CD14-positive monocyte (primary cell): ENCODE measurements at regions not wholly inside any gene's neighbourhood (a gene's known extent, or its start where the extent isn't known, plus 50 kb on each side); places are given as distances from the start of the nearest gene placed in this dataset.
A peak's percentile ranks its signal among the peaks of the same experiment; 100 is the strongest.

Experiments used
- DNase-seq, 3 donors: peaks; one replicate each; pipeline ENCODE4 v3.0.0-alpha.2; 2011 to 2022
- H2AFZ ChIP-seq: 2 replicates; pipeline ENCODE4 v1.6.0; 2012; ENCODE audit warnings: mild to moderate bottlenecking, low read depth, low read length, inconsistent platforms; ENCODE audit not compliant: insufficient read depth, poor library complexity, severe bottlenecking
- H3K27ac ChIP-seq, 2 donors: 1 replicate in 1 of 2; 2 replicates in 1 of 2; pipeline ENCODE4 v1.5.1; 2012 to 2013; ENCODE audit warnings: low read length in 2 of 2, control low read depth in 1 of 2, inconsistent platforms in 1 of 2, low read depth in 1 of 2, mild to moderate bottlenecking in 1 of 2
- H3K27me3 ChIP-seq, 2 donors: one replicate each; pipeline versions ENCODE4 v1.6.0 to v1.6.1; 2011 to 2013; ENCODE audit warnings: low read length in 2 of 2; ENCODE audit not compliant: control insufficient read depth in 2 of 2, insufficient read depth in 2 of 2
- H3K36me3 ChIP-seq, 2 donors: replicated peaks in 1 of 2; 1 replicate in 1 of 2; 2 replicates in 1 of 2; pipeline versions ENCODE4 v1.5.1 to v1.6.1; 2012 to 2013; ENCODE audit warnings: low read length in 2 of 2, control low read depth in 1 of 2, inconsistent platforms in 1 of 2, mild to moderate bottlenecking in 1 of 2; ENCODE audit not compliant: insufficient read depth in 2 of 2, control insufficient read depth in 1 of 2
- H3K4me1 ChIP-seq, 2 donors: 1 replicate in 1 of 2; 2 replicates in 1 of 2; pipeline versions ENCODE4 v1.5.1 to v1.6.1; 2012 to 2013; ENCODE audit warnings: low read length in 2 of 2, control low read depth in 1 of 2, inconsistent platforms in 1 of 2, mild to moderate bottlenecking in 1 of 2, moderate library complexity in 1 of 2; ENCODE audit not compliant: insufficient read depth in 2 of 2, control insufficient read depth in 1 of 2
- H3K4me2 ChIP-seq: replicated peaks from 2 replicates; pipeline ENCODE3; 2012; ENCODE audit warnings: low read length, moderate library complexity, mild to moderate bottlenecking; ENCODE audit not compliant: poor library complexity, severe bottlenecking; ENCODE audit errors: extremely low read depth
- H3K4me3 ChIP-seq, 3 experiments: fragments of 200-600 bp in 1 of 3; sonication (generic) in 1 of 3; replicated peaks in 1 of 3; 1 replicate in 2 of 3; 2 replicates in 1 of 3; pipeline ENCODE4 v1.5.1; 2011 to 2013; ENCODE audit warnings: low read length in 3 of 3, mild to moderate bottlenecking in 3 of 3, control low read depth in 2 of 3, low read depth in 2 of 3, inconsistent platforms in 1 of 3, moderate library complexity in 1 of 3
- H3K79me2 ChIP-seq: 2 replicates; pipeline ENCODE4 v1.6.0; 2012; ENCODE audit warnings: mild to moderate bottlenecking, control low read depth, inconsistent platforms, low read length, moderate library complexity; ENCODE audit not compliant: insufficient read depth
- H3K9ac ChIP-seq: 2 replicates; pipeline ENCODE4 v1.6.0; 2017; ENCODE audit warnings: low read length, mild to moderate bottlenecking; ENCODE audit not compliant: insufficient read depth, poor library complexity, severe bottlenecking
- H3K9me3 ChIP-seq, 2 donors: replicated peaks in 1 of 2; 1 replicate in 1 of 2; 2 replicates in 1 of 2; pipeline versions ENCODE4 v1.5.1 to v1.6.1; 2012 to 2013; ENCODE audit warnings: low read length in 2 of 2, control low read depth in 1 of 2; ENCODE audit not compliant: control insufficient read depth in 1 of 2, insufficient read depth in 1 of 2
- H4K20me1 ChIP-seq: 2 replicates; pipeline ENCODE4 v1.6.0; 2012; ENCODE audit warnings: mild to moderate bottlenecking, low read length, control low read depth, moderate library complexity; ENCODE audit not compliant: insufficient read depth
- H3K27ac Mint-ChIP-seq, 7 donors: one replicate each; pipeline ENCODE4 v1.8.0; 2020; ENCODE audit warnings: mild to moderate bottlenecking in 7 of 7, mixed read lengths in 7 of 7, moderate library complexity in 6 of 7, inconsistent platforms in 2 of 7
- H3K27me3 Mint-ChIP-seq, 3 donors: one replicate each; pipeline ENCODE4 v1.8.0; 2021 to 2022; ENCODE audit warnings: low read depth in 3 of 3, mild to moderate bottlenecking in 3 of 3, mixed read lengths in 3 of 3, moderate library complexity in 3 of 3, inconsistent platforms in 1 of 3
- H3K36me3 Mint-ChIP-seq, 2 donors: one replicate each; pipeline ENCODE4 v1.8.0; 2020; ENCODE audit warnings: mixed read lengths in 2 of 2, inconsistent platforms in 1 of 2, mild to moderate bottlenecking in 1 of 2
- H3K4me1 Mint-ChIP-seq: one replicate; pipeline ENCODE4 v1.8.0; 2020; ENCODE audit warnings: mild to moderate bottlenecking, mixed read lengths
- H3K4me3 Mint-ChIP-seq, 2 donors: one replicate each; pipeline ENCODE4 v1.8.0; 2020; ENCODE audit warnings: mild to moderate bottlenecking in 2 of 2, mixed read lengths in 2 of 2, moderate library complexity in 1 of 2
- H3K9me3 Mint-ChIP-seq, 7 donors: one replicate each; pipeline ENCODE4 v1.8.0; 2020 to 2022; ENCODE audit warnings: mixed read lengths in 7 of 7, mild to moderate bottlenecking in 6 of 7, moderate library complexity in 6 of 7, inconsistent platforms in 2 of 7
- CTCF ChIP-seq: fragments of 200-600 bp; IDR thresholded peaks from one replicate; pipeline ENCODE4 v1.8.0; 2022; ENCODE audit warnings: antibody characterized with exemption, mild to moderate bottlenecking
- WGBS: methylation state at CpG from one replicate; pipeline ENCODE4 v1.1.5; 2013; ENCODE audit warnings: missing lambda C conversion rate; ENCODE audit not compliant: insufficient coverage; 5-methylcytosine and 5-hydroxymethylcytosine counted together
- intact Hi-C, 2 donors: fragments of 100-400 bp; cut with micrococcal nuclease; formaldehyde crosslinking; loops; one replicate each; pipeline versions ENCODE4 v1.15.0 to v1.15.1; 2023

- no peaks in the 10 kb centered on the region for H3K4me1 Mint-ChIP-seq
- no peak overlapping the region for H3K4me2 ChIP-seq
- H4K20me1 ChIP-seq = no peaks in the 10 kb centered on the region
- no peak overlapping the region for H3K27ac Mint-ChIP-seq
- H2AFZ ChIP-seq = no peak overlapping the region
- no peaks in the 10 kb centered on the region for H3K79me2 ChIP-seq
- H3K4me3 ChIP-seq = no peak overlapping the region
- no peaks in the 10 kb centered on the region for H3K36me3 Mint-ChIP-seq
- H3K27me3 Mint-ChIP-seq = no peaks in the 10 kb centered on the region
- no peaks in the 10 kb centered on the region for H3K4me1 ChIP-seq
- intact Hi-C loops = no loop called here
- H3K36me3 ChIP-seq = no peaks in the 10 kb centered on the region
- no peak overlapping the region for H3K9ac ChIP-seq
- peaks cover 0 to 2% (median 0%) of the 10 kb centered on the region in 7 donors for H3K9me3 Mint-ChIP-seq
- no peak for DNase-seq
- no peak overlapping the region for H3K27ac ChIP-seq
- no peak for TF ChIP-seq CTCF
- H3K9me3 ChIP-seq = no peaks in the 10 kb centered on the region
- no CpG with 5 or more reads among the region's 1 CpG for WGBS
- no peaks in the 10 kb centered on the region for H3K27me3 ChIP-seq
- H3K4me3 Mint-ChIP-seq = no peak overlapping the region
Observed at GRCh38 chr7:118094044-118094443, 89.9 kb upstream of the LSM8 start.

GRCh38 chr7:118104812-118105441 is 79.0 kb upstream of the LSM8 start:
- Histone ChIP-seq H3K4me3 (no peak overlapping the region), H3K79me2 (no peaks in the 10 kb centered on the region), H3K27ac (no peak overlapping the region), H3K9me3 (no peaks in the 10 kb centered on the region), H2AFZ (no peak overlapping the region), H3K36me3 (no peaks in the 10 kb centered on the region), H3K9ac (no peak overlapping the region), H3K27me3 (no peaks in the 10 kb centered on the region), H4K20me1 (no peaks in the 10 kb centered on the region), H3K4me2 (no peak overlapping the region), H3K4me1 (no peaks in the 10 kb centered on the region)
- Mint-ChIP-seq H3K4me1 (no peaks in the 10 kb centered on the region), H3K27ac (no peak overlapping the region), H3K27me3 (no peaks in the 10 kb centered on the region), H3K4me3 (no peak overlapping the region), H3K9me3 (peaks cover 0 to 3% (median 0%) of the 10 kb centered on the region in 7 donors), H3K36me3 (no peaks in the 10 kb centered on the region)
- intact Hi-C loops = no loop called here
- WGBS = no CpG with 5 or more reads among the region's 2 CpGs
- TF ChIP-seq CTCF = no peak
- peak in 1 of 3 donors; percentile 1 for DNase-seq
